Hepatocyte (in vitro differentiated cells): ENCODE measurements at regions not wholly inside any gene's neighbourhood (a gene's known extent, or its start where the extent isn't known, plus 50 kb on each side); places are given as distances from the start of the nearest gene placed in this dataset.

ENCODE experiments used
- CTCF ChIP-seq: fragments of 200-600 bp; sonication (generic); IDR thresholded peaks from 2 replicates; pipeline ENCODE4 v1.5.1; 2016; ENCODE audit warnings: antibody characterized with exemption, mild to moderate bottlenecking; ENCODE audit not compliant: poor library complexity
- EZH2 ChIP-seq: fragments of 200-600 bp; sonication (generic); IDR thresholded peaks from 2 replicates; pipeline ENCODE4 v1.6.1; 2016; ENCODE audit warnings: antibody characterized with exemption, mild to moderate bottlenecking, borderline replicate concordance

DNA sequence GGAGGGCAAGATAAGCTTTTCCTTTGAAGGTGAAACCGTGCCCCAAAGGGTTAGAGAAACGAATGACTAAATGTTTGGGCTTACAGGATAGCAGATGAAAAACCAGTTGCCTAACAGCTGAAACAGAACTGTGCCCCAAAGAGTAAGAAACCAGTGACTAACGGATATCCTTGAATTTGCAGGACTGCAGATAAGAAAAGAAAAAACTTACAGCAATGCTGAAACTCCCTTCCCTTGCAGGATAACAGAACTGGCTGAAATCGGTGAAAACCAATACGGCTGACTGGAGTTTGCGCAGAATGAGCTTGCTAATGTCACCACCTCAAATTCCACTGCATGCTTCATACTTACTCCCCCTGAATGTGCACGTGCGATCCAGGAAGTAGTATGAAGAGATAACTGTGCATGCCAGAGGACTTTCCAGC, 175.2 kb upstream of the NLRP1 start:
- TF ChIP-seq CTCF = no peak
- no peak for TF ChIP-seq EZH2
